ENCODE measurements at regions not wholly inside any gene's neighbourhood (a gene's known extent, or its start where the extent isn't known, plus 50 kb on each side); places are given as distances from the start of the nearest gene placed in this dataset.

DNA sequence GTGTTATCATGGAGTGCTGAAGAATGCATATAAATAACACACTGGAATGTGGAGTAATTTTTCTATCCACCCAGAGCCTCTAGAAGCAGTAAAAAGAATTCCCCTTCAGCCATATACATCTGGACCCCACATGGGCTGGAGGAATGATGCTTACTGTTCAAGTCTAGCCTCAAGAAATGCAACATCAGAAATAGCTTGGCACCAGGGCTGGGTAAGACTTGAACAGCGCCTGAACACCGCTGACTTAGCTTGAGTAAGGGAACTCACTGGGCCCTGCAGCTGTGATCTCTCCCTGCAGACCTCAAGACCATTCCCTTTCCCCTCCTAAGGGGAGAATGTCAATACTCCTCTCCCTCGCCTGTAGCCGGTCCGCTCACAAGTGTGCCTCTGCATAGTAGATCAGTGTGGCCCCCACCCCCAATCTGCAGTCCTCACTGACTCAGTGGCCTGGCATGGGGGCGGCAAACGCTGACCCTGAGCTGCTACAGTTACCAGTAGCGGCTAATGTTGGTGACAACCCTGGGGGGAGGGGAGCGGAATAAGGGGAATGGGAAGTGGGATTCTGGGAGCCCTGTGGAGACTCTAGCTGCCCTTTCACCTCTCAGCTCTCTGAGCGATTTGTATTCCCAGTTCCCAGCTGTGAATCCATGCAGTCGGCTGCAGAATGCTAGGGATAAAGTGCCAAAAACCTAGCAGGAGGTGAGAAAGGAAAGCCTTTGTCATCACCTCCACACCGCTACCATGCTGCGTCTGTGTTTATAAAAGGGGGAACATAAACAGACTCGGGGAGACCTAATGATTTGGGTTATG, 483.9 kb downstream of the DISC1 start:
- peak; percentile 36 for DNase-seq

DNA sequence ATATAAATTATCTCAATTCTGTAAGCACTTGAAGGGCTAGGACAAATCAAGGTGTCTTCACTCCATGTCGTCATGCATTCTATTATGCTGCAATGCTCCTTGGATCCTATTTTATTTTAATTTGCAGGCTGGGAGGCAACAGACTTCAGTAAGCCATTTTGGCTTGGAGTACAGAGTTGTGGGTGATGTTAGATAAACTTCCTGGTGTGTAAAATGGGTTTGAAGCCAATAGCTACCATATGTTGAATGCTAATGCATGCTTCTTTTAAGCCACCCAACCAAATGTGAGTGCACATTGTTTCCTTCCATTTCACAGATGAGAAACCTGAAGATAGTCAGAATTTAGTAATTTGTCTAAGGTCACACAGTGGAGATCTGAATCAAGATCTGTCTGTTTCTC, 482.8 kb downstream of the DISC1 start:
- DNase-seq, result no peak

DNA sequence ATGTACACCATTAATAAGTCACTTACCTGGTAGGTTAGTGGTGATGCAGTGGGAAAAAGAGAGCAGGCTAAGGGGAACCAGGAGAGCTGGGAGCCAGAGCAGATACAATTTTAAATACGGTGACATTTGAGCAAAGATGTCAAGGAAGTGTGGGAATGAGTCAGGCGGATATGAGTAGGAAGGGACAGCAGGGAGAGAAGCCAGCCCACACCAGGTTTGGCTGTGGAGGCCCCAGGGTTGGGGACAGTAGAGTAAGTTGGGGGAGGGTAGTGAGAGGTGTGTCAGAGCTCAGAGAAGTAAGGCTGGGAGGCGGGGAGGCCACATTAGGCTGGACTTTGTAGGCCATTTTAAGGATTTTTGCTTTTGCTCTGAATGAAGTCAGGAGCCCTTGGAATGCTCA, 482.0 kb downstream of the DISC1 start:
- DNase-seq, result no peak

DNA sequence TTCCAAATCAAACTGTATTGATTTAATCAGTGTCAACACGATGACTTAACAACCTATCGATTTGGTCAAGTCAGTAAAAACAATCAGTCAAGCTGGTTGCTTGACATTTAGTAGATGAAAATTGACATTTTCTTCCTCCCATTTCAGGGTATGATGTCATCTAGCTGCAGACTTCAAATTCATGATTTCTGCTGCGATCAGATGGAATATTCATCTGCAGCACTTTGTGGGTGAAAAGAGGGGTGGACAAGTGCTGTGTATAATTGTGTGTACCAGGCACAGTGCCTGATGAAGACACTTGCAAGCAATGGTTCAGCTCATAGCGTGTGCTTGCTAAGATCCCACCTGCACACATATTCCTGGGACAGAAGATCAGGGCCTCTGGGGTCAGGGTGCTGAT, 479.8 kb downstream of the DISC1 start:
- no peak for DNase-seq

DNA sequence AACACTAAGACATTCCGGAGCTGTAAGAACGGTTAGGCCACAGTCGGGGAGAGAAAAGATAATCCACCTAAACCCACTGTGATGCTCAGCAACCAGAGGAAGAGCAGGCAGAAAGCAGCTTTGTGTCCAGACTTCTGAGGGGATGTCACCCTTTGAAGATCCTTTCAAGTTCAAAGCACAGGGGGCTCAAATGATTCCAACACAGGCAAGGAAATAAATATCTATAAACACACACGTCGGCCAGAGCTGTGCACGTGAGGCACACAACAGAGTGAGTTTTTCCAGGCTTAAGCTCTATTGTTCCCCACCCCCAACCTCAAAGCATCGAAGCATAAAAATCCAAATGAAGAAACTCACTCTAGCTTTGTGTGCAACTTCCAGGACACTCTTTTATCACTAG, 479.0 kb downstream of the DISC1 start:
- DNase-seq, result peak; percentile 17

DNA sequence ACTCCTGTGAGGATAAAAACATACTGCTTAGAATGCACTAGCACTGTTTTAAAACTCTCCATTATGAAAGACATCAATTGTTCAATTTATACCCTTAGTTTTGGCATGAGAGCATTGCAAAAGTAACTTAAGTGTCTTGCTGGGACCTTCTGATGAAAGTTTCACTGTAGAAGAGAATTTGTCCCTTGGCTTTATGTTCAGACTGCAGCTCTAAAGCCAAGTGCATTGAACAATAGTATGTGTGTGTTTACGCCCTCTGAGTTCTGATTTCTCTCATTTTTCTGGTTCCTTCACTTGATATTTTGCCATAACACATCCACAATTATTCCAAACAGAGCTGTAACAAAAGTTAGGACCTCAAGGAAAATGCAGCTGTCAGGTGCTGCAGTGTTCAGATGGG, 474.6 kb downstream of the DISC1 start:
- DNase-seq, result no peak

DNA sequence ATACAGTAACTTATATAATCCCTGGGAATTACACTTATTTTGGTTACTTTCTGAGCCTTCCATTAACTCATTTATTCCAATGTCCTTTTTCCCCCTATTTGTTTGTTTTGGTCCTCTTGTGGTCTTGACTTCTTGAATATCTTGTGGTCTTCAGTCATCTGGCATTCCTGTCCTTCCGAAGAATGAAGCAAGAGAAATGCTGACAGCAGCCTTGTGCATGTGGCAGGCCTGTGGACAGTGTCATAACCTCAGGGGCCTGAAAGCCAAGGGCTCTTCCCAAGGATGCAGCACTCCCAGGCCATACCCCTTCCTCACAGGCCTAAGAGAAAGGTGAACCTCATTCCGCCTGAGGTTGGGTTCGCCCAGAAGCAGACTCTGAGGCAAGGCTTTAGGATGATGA, 470.2 kb downstream of the DISC1 start:
- DNase-seq, result no peak

Data from retina (tissue), 1 donor.